WI38 (cell line): ENCODE measurements at regions not wholly inside any gene's neighbourhood (a gene's known extent, or its start where the extent isn't known, plus 50 kb on each side); places are given as distances from the start of the nearest gene placed in this dataset.

Experiments
- H3K4me3 ChIP-seq: 2 replicates; pipeline ENCODE4 v1.5.1; 2011; ENCODE audit warnings: low read depth, mild to moderate bottlenecking, control low read depth, low read length
- TF ChIP-seq, protein P1 (sequence below): IDR thresholded peaks from 2 replicates; pipeline ENCODE4 v1.5.1; 2012; ENCODE audit warnings: low read depth, mild to moderate bottlenecking, control low read depth, low read length

DNA sequence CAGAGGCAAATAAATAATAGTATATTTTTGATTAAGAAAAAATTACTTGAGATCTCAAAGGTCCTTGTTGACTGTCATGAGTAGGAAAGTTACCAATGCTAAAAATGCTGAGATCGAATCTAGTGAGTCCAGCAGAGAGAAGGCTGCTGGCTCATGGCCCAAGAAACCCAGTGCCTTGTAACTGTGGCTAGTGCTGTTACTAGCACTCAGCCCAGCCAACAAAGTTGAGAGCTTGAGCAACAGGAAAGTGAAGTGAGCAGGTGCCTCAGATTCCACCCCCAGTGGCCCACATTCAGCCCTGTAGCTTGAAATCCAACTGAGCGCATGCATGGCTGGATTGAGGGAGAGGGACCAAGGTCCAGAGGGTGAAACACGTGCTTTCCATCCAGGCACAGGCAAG lies 398.2 kb downstream of the SHANK2 start:
- TF ChIP-seq, protein P1, sequence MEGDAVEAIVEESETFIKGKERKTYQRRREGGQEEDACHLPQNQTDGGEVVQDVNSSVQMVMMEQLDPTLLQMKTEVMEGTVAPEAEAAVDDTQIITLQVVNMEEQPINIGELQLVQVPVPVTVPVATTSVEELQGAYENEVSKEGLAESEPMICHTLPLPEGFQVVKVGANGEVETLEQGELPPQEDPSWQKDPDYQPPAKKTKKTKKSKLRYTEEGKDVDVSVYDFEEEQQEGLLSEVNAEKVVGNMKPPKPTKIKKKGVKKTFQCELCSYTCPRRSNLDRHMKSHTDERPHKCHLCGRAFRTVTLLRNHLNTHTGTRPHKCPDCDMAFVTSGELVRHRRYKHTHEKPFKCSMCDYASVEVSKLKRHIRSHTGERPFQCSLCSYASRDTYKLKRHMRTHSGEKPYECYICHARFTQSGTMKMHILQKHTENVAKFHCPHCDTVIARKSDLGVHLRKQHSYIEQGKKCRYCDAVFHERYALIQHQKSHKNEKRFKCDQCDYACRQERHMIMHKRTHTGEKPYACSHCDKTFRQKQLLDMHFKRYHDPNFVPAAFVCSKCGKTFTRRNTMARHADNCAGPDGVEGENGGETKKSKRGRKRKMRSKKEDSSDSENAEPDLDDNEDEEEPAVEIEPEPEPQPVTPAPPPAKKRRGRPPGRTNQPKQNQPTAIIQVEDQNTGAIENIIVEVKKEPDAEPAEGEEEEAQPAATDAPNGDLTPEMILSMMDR, result no peak

GRCh38 chr11:70854901-70855556 lies 397.3 kb downstream of the SHANK2 start:
- TF ChIP-seq, protein P1, result no peak
- no peak overlapping the region for H3K4me3 ChIP-seq

More for the DNA sequence above, 398.2 kb downstream of the SHANK2 start:
- no peak overlapping the region for H3K4me3 ChIP-seq

- TF ChIP-seq, protein P1, result no peak
- no peak overlapping the region for H3K4me3 ChIP-seq
Measured at GRCh38 chr11:70857894-70858293, 394.5 kb downstream of the SHANK2 start.

DNA sequence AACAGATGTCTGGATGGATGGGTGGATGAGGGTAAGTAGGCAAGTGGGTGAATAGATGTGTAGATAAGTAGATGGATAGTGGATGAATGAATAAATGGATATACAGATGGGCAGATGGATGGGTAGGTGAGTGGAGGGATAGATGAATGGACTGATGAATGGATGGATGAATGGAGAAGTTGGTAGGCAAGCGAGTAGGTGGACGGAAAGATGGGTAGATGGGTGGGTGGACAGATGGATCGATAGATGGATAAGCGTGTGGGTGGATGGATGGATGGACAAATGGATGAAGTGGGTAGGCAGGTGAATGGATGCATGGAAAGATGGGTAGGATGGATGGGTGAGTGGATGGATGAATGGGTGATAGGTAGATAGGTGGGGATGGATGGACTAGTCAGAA lies 393.2 kb downstream of the SHANK2 start:
- H3K4me3 ChIP-seq, result no peak overlapping the region
- TF ChIP-seq, protein P1, result no peak

GRCh38 chr11:70860888-70861287 lies 391.5 kb downstream of the SHANK2 start:
- TF ChIP-seq, protein P1, result no peak

GRCh38 chr11:70861559-70861958 lies 390.8 kb downstream of the SHANK2 start:
- TF ChIP-seq, protein P1, result no peak
- H3K4me3 ChIP-seq, result no peak overlapping the region

More at GRCh38 chr11:70860888-70861287, 391.5 kb downstream of the SHANK2 start:
- H3K4me3 ChIP-seq, result no peak overlapping the region

GRCh38 chr11:70862093-70862492 lies 390.3 kb downstream of the SHANK2 start:
- TF ChIP-seq, protein P1, result no peak
- no peak overlapping the region for H3K4me3 ChIP-seq
